Prostate gland (tissue), 2 donors: ENCODE measurements at regions not wholly inside any gene's neighbourhood (a gene's known extent, or its start where the extent isn't known, plus 50 kb on each side); places are given as distances from the start of the nearest gene placed in this dataset.

ENCODE experiments used
- DNase-seq: peaks from one replicate; pipeline ENCODE4 v3.0.0-alpha.2; 2019; ENCODE audit warnings: low spot score
- H3K27ac ChIP-seq, 2 donors: fragments of 200-600 bp; sonication (generic); 2 replicates each; pipeline ENCODE4 v1.5.1; 2017 to 2019
- H3K27me3 ChIP-seq: fragments of 200-600 bp; sonication (generic); replicated peaks from 2 replicates; pipeline ENCODE4 v1.5.1; 2019; ENCODE audit not compliant: insufficient read depth
- H3K36me3 ChIP-seq, 2 donors: fragments of 200-600 bp; sonication (generic); 1 replicate in 1 of 2; 2 replicates in 1 of 2; pipeline versions ENCODE4 v1.5.1 to v1.8.1; 2017 to 2019
- H3K4me1 ChIP-seq: fragments of 200-600 bp; sonication (generic); replicated peaks from 2 replicates; pipeline ENCODE4 v1.5.1; 2019
- H3K4me3 ChIP-seq, 2 donors: fragments of 200-600 bp; sonication (generic); 2 replicates each; pipeline ENCODE4 v1.5.1; 2017 to 2019
- H3K9me3 ChIP-seq: fragments of 200-600 bp; sonication (generic); 2 replicates; pipeline ENCODE4 v1.5.1; 2017
- CTCF ChIP-seq, 4 experiments: fragments of 200-600 bp in 2 of 4; fragments of 450-650 bp in 2 of 4; sonication (generic) in 2 of 4; IDR thresholded peaks; 1 replicate in 3 of 4; 2 replicates in 1 of 4; pipeline ENCODE4 v1.5.1; 2016 to 2019; ENCODE audit warnings: antibody characterized with exemption in 4 of 4, mild to moderate bottlenecking in 2 of 4, moderate library complexity in 2 of 4
- POLR2A ChIP-seq: fragments of 450-650 bp; IDR thresholded peaks from one replicate; pipeline ENCODE4 v1.6.1; 2016; ENCODE audit warnings: antibody characterized with exemption, mild to moderate bottlenecking
- POLR2AphosphoS5 ChIP-seq: sonication (generic); formaldehyde crosslinking; IDR thresholded peaks from one replicate; pipeline ENCODE4 v1.6.1; 2017; ENCODE audit warnings: antibody characterized with exemption
- WGBS: methylation state at CpG from one replicate; pipeline ENCODE4 v1.1.5; 2018; 5-methylcytosine and 5-hydroxymethylcytosine counted together
- intact Hi-C: fragments of 100-400 bp; cut with DNase I; formaldehyde crosslinking; loops from one replicate; pipeline ENCODE4 v1.14.2; 2022
- small RNA-seq, 2 donors: library from RNA; depleted of rRNA; stranded (forward); fragments of <200 nt; gene quantifications; one replicate each; pipeline ENCODE3, GENCODE V24; 2016

DNA sequence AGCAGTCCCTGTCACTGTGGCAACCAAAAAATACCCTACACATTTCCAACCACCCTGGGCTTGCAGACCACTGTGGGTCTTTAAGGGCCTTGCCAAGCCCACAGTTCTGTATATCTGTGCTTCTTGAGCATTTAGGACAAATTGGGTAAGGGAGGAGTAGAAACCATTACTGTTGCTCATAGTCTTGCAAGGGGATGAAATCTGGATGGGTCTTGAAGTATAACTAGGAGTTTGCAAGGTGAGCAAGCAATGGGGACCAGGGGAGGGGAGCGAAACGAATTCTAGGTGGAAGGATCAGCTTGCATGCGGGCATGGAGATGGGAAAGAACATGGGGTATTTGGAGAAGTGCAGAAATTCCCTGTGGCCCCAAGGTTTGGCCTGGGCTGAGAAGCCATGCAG, 202.9 kb downstream of the RAB11FIP4 start:
- H3K4me1 ChIP-seq = no peaks in the 10 kb centered on the region
- intact Hi-C loops = no loop called here
- WGBS = 93% methylated on average over 3 of the region's 3 CpGs
- H3K36me3 ChIP-seq = no peaks in the 10 kb centered on the region
- no peak overlapping the region for H3K27ac ChIP-seq
- H3K4me3 ChIP-seq = no peak overlapping the region
- TF ChIP-seq CTCF (IDR thresholded peaks at IDR 0.05) = no peak
- TF ChIP-seq POLR2A = no peak
- no peak for TF ChIP-seq POLR2AphosphoS5
- no peaks in the 10 kb centered on the region for H3K9me3 ChIP-seq
- no peaks in the 10 kb centered on the region for H3K27me3 ChIP-seq
- DNase-seq = no peak

- Histone ChIP-seq H3K36me3 (no peaks in the 10 kb centered on the region), H3K4me1 (no peaks in the 10 kb centered on the region), H3K27me3 (no peaks in the 10 kb centered on the region), H3K9me3 (no peaks in the 10 kb centered on the region), H3K4me3 (no peak overlapping the region), H3K27ac (no peak overlapping the region)
- intact Hi-C loops = no loop called here
- no peak for DNase-seq
- TF ChIP-seq POLR2AphosphoS5 (no peak), POLR2A (no peak), CTCF (IDR thresholded peaks at IDR 0.05) (no peak)
- WGBS = 63% methylated on average over 7 of the region's 7 CpGs
These were observed 202.3 kb downstream of the RAB11FIP4 start for GRCh38 chr17:31593806-31594205.

- H3K27me3 ChIP-seq = no peaks in the 10 kb centered on the region
- H3K4me3 ChIP-seq = no peak overlapping the region
- no peak for DNase-seq
- H3K27ac ChIP-seq = no peak overlapping the region
- H3K4me1 ChIP-seq = no peaks in the 10 kb centered on the region
- WGBS = 100% methylated on average over 2 of the region's 2 CpGs
- no peaks in the 10 kb centered on the region for H3K9me3 ChIP-seq
- intact Hi-C loops = no loop called here
- TF ChIP-seq POLR2A (no peak), POLR2AphosphoS5 (no peak)
- H3K36me3 ChIP-seq = no peaks in the 10 kb centered on the region
These were observed 200.4 kb downstream of the RAB11FIP4 start for GRCh38 chr17:31591924-31592323.

DNA sequence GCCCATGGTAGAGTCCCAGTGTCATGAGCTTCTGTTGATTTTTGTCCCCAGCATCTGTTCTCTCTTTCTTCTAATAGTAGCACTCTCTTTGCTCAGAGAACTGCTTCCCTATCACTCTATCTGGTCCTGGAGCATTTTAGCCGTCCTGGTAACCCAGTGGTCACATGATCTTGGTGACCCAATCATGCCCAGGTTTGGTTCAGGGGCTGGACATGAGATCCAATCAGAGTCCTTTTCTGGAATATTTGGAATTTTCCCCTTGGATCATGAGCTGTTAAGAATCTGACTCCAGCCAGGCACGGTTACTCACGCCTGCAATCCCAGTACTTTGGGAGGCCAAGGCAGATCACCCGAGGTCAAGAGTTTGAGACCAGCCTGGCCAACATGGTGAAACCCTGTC, 197.0 kb downstream of the RAB11FIP4 start:
- DNase-seq = no peak
- H3K9me3 ChIP-seq = no peaks in the 10 kb centered on the region
- no peaks in the 10 kb centered on the region for H3K27me3 ChIP-seq
- H3K4me1 ChIP-seq = no peaks in the 10 kb centered on the region
- intact Hi-C loops = no loop called here
- no peak overlapping the region for H3K27ac ChIP-seq
- H3K36me3 ChIP-seq = no peaks in the 10 kb centered on the region
- 89% methylated on average over 4 of the region's 4 CpGs for WGBS
- no peak overlapping the region for H3K4me3 ChIP-seq
- TF ChIP-seq CTCF (IDR thresholded peaks at IDR 0.05) (no peak), POLR2A (no peak), POLR2AphosphoS5 (no peak)

DNA sequence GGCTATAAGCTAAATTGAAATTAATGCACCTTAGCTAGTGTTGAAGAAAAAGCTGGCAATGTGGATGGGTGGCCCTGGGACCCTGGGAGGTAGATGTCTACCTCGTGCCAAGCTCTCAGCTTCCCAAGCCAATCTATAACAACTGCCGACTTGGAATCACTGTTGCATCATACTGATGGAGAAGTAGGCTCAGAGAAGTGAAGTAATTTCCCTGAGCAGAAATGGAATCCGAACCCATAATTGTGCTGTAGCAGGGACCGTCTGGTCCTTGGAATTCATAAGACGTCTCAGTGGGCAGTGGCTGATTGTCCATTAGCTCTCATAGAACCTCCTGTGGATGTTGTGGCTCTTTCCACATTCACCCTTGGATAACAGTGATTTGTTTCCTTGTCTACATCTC, 196.6 kb downstream of the RAB11FIP4 start:
- Histone ChIP-seq H3K27ac (no peak overlapping the region), H3K36me3 (no peaks in the 10 kb centered on the region), H3K27me3 (no peaks in the 10 kb centered on the region), H3K4me3 (no peak overlapping the region), H3K4me1 (no peaks in the 10 kb centered on the region), H3K9me3 (no peaks in the 10 kb centered on the region)
- intact Hi-C loops = no loop called here
- DNase-seq = no peak
- WGBS = 89% methylated on average over 5 of the region's 5 CpGs
- no peak for TF ChIP-seq CTCF (IDR thresholded peaks at IDR 0.05)
- TF ChIP-seq POLR2A = no peak
- no peak for TF ChIP-seq POLR2AphosphoS5

Small RNAs in the stretch of these regions (small RNA-seq; reads per million reads assigned to genes)
- gene AC007923.3 = 0 reads per million in 2 donors
- gene RNU6-1134P = 0 reads per million in 2 donors
